Loucy (cell line): ENCODE measurements at regions not wholly inside any gene's neighbourhood (a gene's known extent, or its start where the extent isn't known, plus 50 kb on each side); places are given as distances from the start of the nearest gene placed in this dataset.
"Not testable (repeated sequence)": the region's sequence is repeated elsewhere in the genome, so short reads cannot be mapped to it uniquely, and the experiment has no call there.

Experiments used
- EZH2phosphoT487 ChIP-seq: fragments of 200-600 bp; IDR thresholded peaks from 2 replicates; pipeline ENCODE4 v1.6.1; 2018; ENCODE audit warnings: antibody characterized with exemption, mild to moderate bottlenecking, moderate library complexity, borderline replicate concordance
- TF ChIP-seq, protein P1 (sequence below): fragments of 200-600 bp; sonication (generic); conservative IDR thresholded peaks from 2 replicates; pipeline ENCODE4 v1.5.1; 2014; ENCODE audit warnings: mild to moderate bottlenecking, antibody characterized with exemption, low read length

DNA sequence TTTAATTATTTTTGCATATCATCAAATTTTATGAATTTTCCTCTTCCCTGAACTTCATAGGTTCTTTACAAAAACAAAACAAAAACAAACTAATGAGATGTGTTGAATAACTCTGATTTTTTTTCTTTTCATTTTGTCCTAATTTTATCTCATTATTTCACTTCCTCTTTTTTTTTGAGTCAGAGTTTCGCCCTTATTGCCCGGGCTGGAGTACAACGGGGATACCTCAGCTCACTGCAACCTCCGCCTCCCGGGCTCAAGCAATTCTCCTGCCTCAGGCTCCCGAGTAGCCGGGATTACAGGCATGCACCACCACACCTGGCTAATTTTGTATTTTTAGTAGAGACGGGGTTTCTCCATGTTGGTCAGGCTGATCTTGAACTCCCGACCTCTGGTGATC is 1633.3 kb downstream of the CDH8 start:
- TF ChIP-seq, protein P1, sequence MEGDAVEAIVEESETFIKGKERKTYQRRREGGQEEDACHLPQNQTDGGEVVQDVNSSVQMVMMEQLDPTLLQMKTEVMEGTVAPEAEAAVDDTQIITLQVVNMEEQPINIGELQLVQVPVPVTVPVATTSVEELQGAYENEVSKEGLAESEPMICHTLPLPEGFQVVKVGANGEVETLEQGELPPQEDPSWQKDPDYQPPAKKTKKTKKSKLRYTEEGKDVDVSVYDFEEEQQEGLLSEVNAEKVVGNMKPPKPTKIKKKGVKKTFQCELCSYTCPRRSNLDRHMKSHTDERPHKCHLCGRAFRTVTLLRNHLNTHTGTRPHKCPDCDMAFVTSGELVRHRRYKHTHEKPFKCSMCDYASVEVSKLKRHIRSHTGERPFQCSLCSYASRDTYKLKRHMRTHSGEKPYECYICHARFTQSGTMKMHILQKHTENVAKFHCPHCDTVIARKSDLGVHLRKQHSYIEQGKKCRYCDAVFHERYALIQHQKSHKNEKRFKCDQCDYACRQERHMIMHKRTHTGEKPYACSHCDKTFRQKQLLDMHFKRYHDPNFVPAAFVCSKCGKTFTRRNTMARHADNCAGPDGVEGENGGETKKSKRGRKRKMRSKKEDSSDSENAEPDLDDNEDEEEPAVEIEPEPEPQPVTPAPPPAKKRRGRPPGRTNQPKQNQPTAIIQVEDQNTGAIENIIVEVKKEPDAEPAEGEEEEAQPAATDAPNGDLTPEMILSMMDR, result not testable (repeated sequence)
- not testable (repeated sequence) for TF ChIP-seq EZH2phosphoT487
